RWPE1 (cell line): ENCODE measurements at regions not wholly inside any gene's neighbourhood (a gene's known extent, or its start where the extent isn't known, plus 50 kb on each side); places are given as distances from the start of the nearest gene placed in this dataset.

Experiments used
- CTCF ChIA-PET: fragments of 350-600 bp; sonication (Branson Sonifier 250); formaldehyde crosslinking; extraction: SDS; loops from one replicate; lab custom pipeline; 2021; lab: Yijun Ruan, JAX
- POLR2A ChIA-PET: fragments of 400-600 bp; formaldehyde crosslinking; extraction: SDS; loops from one replicate; lab custom pipeline; 2020; ENCODE audit warnings: antibody characterized with exemption; ENCODE audit not compliant: low non-redundant PET; lab: Yijun Ruan, JAX
- DNase-seq: peaks from one replicate; pipeline ENCODE4 v3.0.0; 2012; ENCODE audit warnings: low spot score
- H3K27ac ChIP-seq: fragments of 450-650 bp; 2 replicates; pipeline ENCODE4 v1.5.1; 2017
- TF ChIP-seq, protein P1 (sequence below): fragments of 450-650 bp; conservative IDR thresholded peaks from 2 replicates; pipeline ENCODE4 v1.5.1; 2017; ENCODE audit warnings: low read depth, mild to moderate bottlenecking

DNA sequence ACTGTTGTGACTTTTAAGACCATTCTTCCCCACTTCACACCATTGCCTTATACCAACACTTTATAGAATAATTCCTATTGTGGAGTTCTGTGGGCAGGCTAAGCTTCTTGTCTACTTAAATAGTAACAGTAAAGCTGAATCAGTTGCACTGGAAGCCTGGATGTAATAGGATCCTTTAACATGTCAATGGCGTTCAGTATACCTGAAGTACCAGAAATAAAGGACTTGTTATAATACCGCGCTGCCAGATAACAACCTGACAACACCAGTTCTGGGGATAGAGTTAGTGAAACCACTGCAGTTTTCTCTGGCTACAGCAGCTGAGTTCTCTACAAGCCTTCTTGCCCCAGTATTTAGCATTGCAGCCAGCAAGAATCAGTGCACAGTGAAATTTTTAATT is 52.0 kb upstream of the TNFRSF19 start:
- DNase-seq = no peak
- H3K27ac ChIP-seq = no peak overlapping the region
- ChIA-PET POLR2A (no interaction called here), CTCF (no interaction called here)
- TF ChIP-seq, protein P1, sequence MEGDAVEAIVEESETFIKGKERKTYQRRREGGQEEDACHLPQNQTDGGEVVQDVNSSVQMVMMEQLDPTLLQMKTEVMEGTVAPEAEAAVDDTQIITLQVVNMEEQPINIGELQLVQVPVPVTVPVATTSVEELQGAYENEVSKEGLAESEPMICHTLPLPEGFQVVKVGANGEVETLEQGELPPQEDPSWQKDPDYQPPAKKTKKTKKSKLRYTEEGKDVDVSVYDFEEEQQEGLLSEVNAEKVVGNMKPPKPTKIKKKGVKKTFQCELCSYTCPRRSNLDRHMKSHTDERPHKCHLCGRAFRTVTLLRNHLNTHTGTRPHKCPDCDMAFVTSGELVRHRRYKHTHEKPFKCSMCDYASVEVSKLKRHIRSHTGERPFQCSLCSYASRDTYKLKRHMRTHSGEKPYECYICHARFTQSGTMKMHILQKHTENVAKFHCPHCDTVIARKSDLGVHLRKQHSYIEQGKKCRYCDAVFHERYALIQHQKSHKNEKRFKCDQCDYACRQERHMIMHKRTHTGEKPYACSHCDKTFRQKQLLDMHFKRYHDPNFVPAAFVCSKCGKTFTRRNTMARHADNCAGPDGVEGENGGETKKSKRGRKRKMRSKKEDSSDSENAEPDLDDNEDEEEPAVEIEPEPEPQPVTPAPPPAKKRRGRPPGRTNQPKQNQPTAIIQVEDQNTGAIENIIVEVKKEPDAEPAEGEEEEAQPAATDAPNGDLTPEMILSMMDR = no peak
